Activated naive CD4-positive, alpha-beta T cell treated with anti-CD3 and anti-CD28 coated beads, Interleukin-2, amount 50 U/mL, for 72 hours (primary cell): ENCODE measurements at regions not wholly inside any gene's neighbourhood (a gene's known extent, or its start where the extent isn't known, plus 50 kb on each side); places are given as distances from the start of the nearest gene placed in this dataset.

Source experiments
- ATAC-seq, 2 donors: fragments of 150-1000 bp; cut with Tn5 transposase; 2 replicates each; pipeline ENCODE4 v1.10.0; 2021; ENCODE audit warnings: mild to moderate bottlenecking in 2 of 2, moderate library complexity in 2 of 2
- DNase-seq, 2 donors: peaks; one replicate each; pipeline ENCODE4 v3.0.0; 2021 to 2022; ENCODE audit warnings: low spot score in 2 of 2
- H3K27ac Mint-ChIP-seq, 2 donors: one replicate each; pipeline ENCODE4 v1.8.0; 2022; ENCODE audit warnings: mild to moderate bottlenecking in 2 of 2, mixed read lengths in 2 of 2
- H3K36me3 Mint-ChIP-seq, 2 donors: one replicate each; pipeline ENCODE4 v1.8.0; 2022; ENCODE audit warnings: mixed read lengths in 2 of 2
- H3K9me3 Mint-ChIP-seq, 2 donors: one replicate each; pipeline ENCODE4 v1.8.0; 2022; ENCODE audit warnings: mixed read lengths in 2 of 2

GRCh38 chr5:126723643-126724042, 53.3 kb upstream of the LMNB1 start:
- H3K9me3 Mint-ChIP-seq, result peaks cover 0 to 8% of the 10 kb centered on the region in 2 donors
- peaks cover 0 to 6% of the 10 kb centered on the region in 2 donors for H3K36me3 Mint-ChIP-seq
- ATAC-seq (peak in 1 of 2 donors; percentile 22), DNase-seq (no peak)
- no peak overlapping the region for H3K27ac Mint-ChIP-seq
